ENCODE measurements at regions not wholly inside any gene's neighbourhood (a gene's known extent, or its start where the extent isn't known, plus 50 kb on each side); places are given as distances from the start of the nearest gene placed in this dataset.
"Not testable (repeated sequence)": the region's sequence is repeated elsewhere in the genome, so short reads cannot be mapped to it uniquely, and the experiment has no call there.

- DNase-seq (ENCODE audit: low read depth in 3 of 3, low spot score in 1 of 3): no peak
These were observed 50.0 kb upstream of the EMX2 start for GRCh38 chr10:117492504-117492903.

GRCh38 chr10:117488004-117488403 lies 54.5 kb upstream of the EMX2 start:
- no peak for DNase-seq (ENCODE audit: low read depth in 3 of 3, low spot score in 1 of 3)

- no peak for DNase-seq (ENCODE audit: low read depth in 3 of 3, low spot score in 1 of 3)
These were observed 55.9 kb upstream of the EMX2 start for GRCh38 chr10:117486606-117487005.

- no peak for DNase-seq (ENCODE audit: low read depth in 3 of 3, low spot score in 1 of 3)
These were observed 59.4 kb upstream of the EMX2 start for GRCh38 chr10:117483056-117483590.

- DNase-seq (ENCODE audit: low read depth in 3 of 3, low spot score in 1 of 3): not testable (repeated sequence)
These were observed 61.5 kb upstream of the EMX2 start for GRCh38 chr10:117481011-117481410.

GRCh38 chr10:117480097-117480496 lies 62.4 kb upstream of the EMX2 start:
- no peak for DNase-seq (ENCODE audit: low read depth in 3 of 3, low spot score in 1 of 3)

GRCh38 chr10:117477961-117478670 lies 64.4 kb upstream of the EMX2 start:
- no peak for DNase-seq (ENCODE audit: low read depth in 3 of 3, low spot score in 1 of 3)

GRCh38 chr10:117477211-117477947 lies 65.2 kb upstream of the EMX2 start:
- no peak for DNase-seq (ENCODE audit: low read depth in 3 of 3, low spot score in 1 of 3)

GRCh38 chr10:117476716-117477115 lies 65.8 kb upstream of the EMX2 start:
- no peak for DNase-seq (ENCODE audit: low read depth in 3 of 3, low spot score in 1 of 3)

GRCh38 chr10:117476281-117476680 lies 66.3 kb upstream of the EMX2 start:
- DNase-seq (ENCODE audit: low read depth in 3 of 3, low spot score in 1 of 3): no peak

GRCh38 chr10:117472872-117473271 lies 69.7 kb upstream of the EMX2 start:
- no peak for DNase-seq (ENCODE audit: low read depth in 3 of 3, low spot score in 1 of 3)

GRCh38 chr10:117471344-117471874 lies 71.1 kb upstream of the EMX2 start:
- no peak for DNase-seq (ENCODE audit: low read depth in 3 of 3, low spot score in 1 of 3)

- DNase-seq (ENCODE audit: low read depth in 3 of 3, low spot score in 1 of 3): no peak
These were observed 71.8 kb upstream of the EMX2 start for GRCh38 chr10:117470733-117471132.

GRCh38 chr10:117468665-117469064 lies 73.9 kb upstream of the EMX2 start:
- DNase-seq (ENCODE audit: low read depth in 3 of 3, low spot score in 1 of 3): no peak

GRCh38 chr10:117464176-117464575 lies 78.4 kb upstream of the EMX2 start:
- no peak for DNase-seq (ENCODE audit: low read depth in 3 of 3, low spot score in 1 of 3)

- no peak for DNase-seq (ENCODE audit: low read depth in 3 of 3, low spot score in 1 of 3)
These were observed 79.0 kb upstream of the EMX2 start for GRCh38 chr10:117463545-117463920.

- DNase-seq (ENCODE audit: low read depth in 3 of 3, low spot score in 1 of 3): no peak
These were observed 79.6 kb upstream of the EMX2 start for GRCh38 chr10:117462816-117463544.

GRCh38 chr10:117462424-117462792 lies 80.1 kb upstream of the EMX2 start:
- no peak for DNase-seq (ENCODE audit: low read depth in 3 of 3, low spot score in 1 of 3)

GRCh38 chr10:117461766-117462423 lies 80.7 kb upstream of the EMX2 start:
- no peak for DNase-seq (ENCODE audit: low read depth in 3 of 3, low spot score in 1 of 3)

- DNase-seq (ENCODE audit: low read depth in 3 of 3, low spot score in 1 of 3): no peak
These were observed 81.4 kb upstream of the EMX2 start for GRCh38 chr10:117460846-117461765.

Measured in stimulated activated CD4-positive, alpha-beta T cell treated with anti-CD3 and anti-CD28 coated beads, TNF-alpha, amount 100 ng/mL, for 1 hour (primary cell).